GM18907 (cell line): ENCODE measurements at regions not wholly inside any gene's neighbourhood (a gene's known extent, or its start where the extent isn't known, plus 50 kb on each side); places are given as distances from the start of the nearest gene placed in this dataset.
A peak's percentile ranks its signal among the peaks of the same experiment; 100 is the strongest.
"Not testable (repeated sequence)": the region's sequence is repeated elsewhere in the genome, so short reads cannot be mapped to it uniquely, and the experiment has no call there.

Experiments
- ATAC-seq: cut with Tn5 transposase; IDR thresholded peaks from one replicate; pipeline ENCODE4 v1.9.1; 2021; ENCODE audit warnings: mild to moderate bottlenecking, moderate library complexity; ENCODE audit not compliant: unreplicated experiment

GRCh38 chr3:104043001-104043543, 1323.6 kb upstream of the ALCAM start:
- ATAC-seq = not testable (repeated sequence)

- no peak for ATAC-seq
Measured at GRCh38 chr3:104044002-104044401, 1322.7 kb upstream of the ALCAM start.

GRCh38 chr3:104066658-104067057, 1300.1 kb upstream of the ALCAM start:
- no peak for ATAC-seq

GRCh38 chr3:104069114-104069513, 1297.6 kb upstream of the ALCAM start:
- ATAC-seq = no peak

GRCh38 chr3:104070906-104071305, 1295.8 kb upstream of the ALCAM start:
- ATAC-seq = no peak

GRCh38 chr3:104080088-104080626, 1286.6 kb upstream of the ALCAM start:
- ATAC-seq = no peak

- no peak for ATAC-seq
Measured at GRCh38 chr3:104088738-104089137, 1278.0 kb upstream of the ALCAM start.

GRCh38 chr3:104089987-104090386, 1276.7 kb upstream of the ALCAM start:
- ATAC-seq = not testable (repeated sequence)

- ATAC-seq = no peak
Measured at GRCh38 chr3:104101736-104102135, 1265.0 kb upstream of the ALCAM start.

GRCh38 chr3:104102386-104102785, 1264.3 kb upstream of the ALCAM start:
- ATAC-seq = peak; percentile 96

- ATAC-seq = no peak
Measured at GRCh38 chr3:104106276-104106675, 1260.4 kb upstream of the ALCAM start.

- ATAC-seq = no peak
Measured at GRCh38 chr3:104108522-104108921, 1258.2 kb upstream of the ALCAM start.

GRCh38 chr3:104126463-104126862, 1240.2 kb upstream of the ALCAM start:
- ATAC-seq = no peak

GRCh38 chr3:104126864-104127553, 1239.7 kb upstream of the ALCAM start:
- ATAC-seq = no peak

GRCh38 chr3:104127830-104128229, 1238.9 kb upstream of the ALCAM start:
- ATAC-seq = no peak

- no peak for ATAC-seq
Measured at GRCh38 chr3:104132566-104133403, 1233.9 kb upstream of the ALCAM start.

GRCh38 chr3:104133630-104134029, 1233.1 kb upstream of the ALCAM start:
- ATAC-seq = no peak

GRCh38 chr3:104137116-104137515, 1229.6 kb upstream of the ALCAM start:
- ATAC-seq = no peak

- ATAC-seq = no peak
Measured at GRCh38 chr3:104145164-104145563, 1221.5 kb upstream of the ALCAM start.

- no peak for ATAC-seq
Measured at GRCh38 chr3:104149154-104149553, 1217.6 kb upstream of the ALCAM start.

- ATAC-seq = no peak
Measured at GRCh38 chr3:104150724-104151123, 1216.0 kb upstream of the ALCAM start.

GRCh38 chr3:104154896-104155295, 1211.8 kb upstream of the ALCAM start:
- ATAC-seq = no peak
